K562 (cell line): ENCODE measurements at regions not wholly inside any gene's neighbourhood (a gene's known extent, or its start where the extent isn't known, plus 50 kb on each side); places are given as distances from the start of the nearest gene placed in this dataset.

Source experiments
- ATAC-seq: fragments of 200-7000 bp; cut with Tn5 transposase; 3 replicates; pipeline ENCODE4 v1.9.1; 2020; ENCODE audit warnings: moderate library complexity
- BruUV-seq: library from RNA; stranded (reverse); fragments of 400-500 nt; replicated peaks from 2 replicates; lab custom pipeline; 2021; lab: Mats Ljungman, UMichigan
- CTCF ChIA-PET: fragments of 300-600 bp; formaldehyde crosslinking; extraction: SDS; loops from one replicate; lab custom pipeline; 2021; ENCODE audit warnings: low intra/inter-chr PET ratio; lab: Yijun Ruan, JAX
- POLR2A ChIA-PET: fragments of 300-600, 350-650 bp; sonication (Branson Sonifier 250); formaldehyde crosslinking; extraction: SDS; loops from one replicate; lab custom pipeline; 2021; ENCODE audit warnings: antibody characterized with exemption, inconsistent platforms; lab: Yijun Ruan, JAX
- DNase-seq, 4 experiments: peaks; one replicate each; pipeline versions ENCODE4 v3.0.0 to v3.0.0-alpha.2; 2011 to 2018; ENCODE audit warnings: low spot score in 3 of 4, mixed read lengths in 3 of 4; ENCODE audit errors: extremely low read depth in 1 of 4
- FAIRE-seq: peaks from 2 replicates; lab custom pipeline; 2011; peaks lifted over from hg19 to GRCh38; lab: Jason Lieb, UNC
- H2AFZ ChIP-seq: 2 replicates; pipeline ENCODE4 v1.6.0; 2011; ENCODE audit warnings: low read depth, low read length, control low read depth, inconsistent platforms
- H3K27ac ChIP-seq: fragments of 200-600 bp; 3 replicates; pipeline ENCODE4 v1.8.0; 2011; ENCODE audit warnings: low read depth, mild to moderate bottlenecking, control low read depth, inconsistent platforms, low read length, moderate library complexity, mixed read lengths; ENCODE audit errors: extremely low read depth
- H3K27me3 ChIP-seq, 2 experiments: fragments of 300-600 bp in 1 of 2; 2 replicates in 1 of 2; 3 replicates in 1 of 2; pipeline versions ENCODE4 v1.6.0 to v1.8.0; 2011; ENCODE audit warnings: inconsistent platforms in 2 of 2, low read length in 2 of 2, mild to moderate bottlenecking in 1 of 2, mixed read lengths in 1 of 2, moderate library complexity in 1 of 2; ENCODE audit not compliant: control insufficient read depth in 2 of 2, insufficient read depth in 2 of 2
- H3K36me3 ChIP-seq: fragments of 300-600 bp; 3 replicates; pipeline ENCODE4 v1.8.0; 2011; ENCODE audit warnings: mild to moderate bottlenecking, low read length, inconsistent platforms; ENCODE audit not compliant: control insufficient read depth, insufficient read depth
- H3K4me1 ChIP-seq, 2 experiments: fragments of 200-600 bp in 1 of 2; replicated peaks in 1 of 2; 2 replicates in 1 of 2; 3 replicates in 1 of 2; pipeline versions ENCODE4 v1.5.1 to v1.8.0; 2011; ENCODE audit warnings: inconsistent platforms in 2 of 2, low read length in 2 of 2, mild to moderate bottlenecking in 1 of 2, mixed read lengths in 1 of 2, moderate library complexity in 1 of 2; ENCODE audit not compliant: control insufficient read depth in 2 of 2, insufficient read depth in 2 of 2
- H3K4me2 ChIP-seq: 2 replicates; pipeline ENCODE4 v1.6.1; 2011; ENCODE audit warnings: low read length, control low read depth, inconsistent platforms, mixed read lengths; ENCODE audit not compliant: insufficient read depth
- H3K4me3 ChIP-seq: fragments of 200-600 bp; sonication (generic), shearing (Covaris generic); 2 replicates; pipeline ENCODE4 v1.5.1; 2016; ENCODE audit warnings: control low read depth, inconsistent platforms
- H3K79me2 ChIP-seq: fragments of 200-600 bp; 3 replicates; pipeline ENCODE4 v1.8.0; 2011; ENCODE audit warnings: low read length, inconsistent platforms; ENCODE audit not compliant: control insufficient read depth, insufficient read depth
- H3K9ac ChIP-seq, 2 experiments: 2 replicates each; pipeline versions ENCODE4 v1.6.0 to v1.6.1; 2011; ENCODE audit warnings: low read depth in 2 of 2, low read length in 2 of 2, control low read depth in 1 of 2, inconsistent platforms in 1 of 2, mild to moderate bottlenecking in 1 of 2, mixed read lengths in 1 of 2; ENCODE audit not compliant: insufficient read depth in 1 of 2
- H3K9me1 ChIP-seq: one replicate; pipeline ENCODE4 v1.6.0; 2011; ENCODE audit warnings: inconsistent platforms, mild to moderate bottlenecking, low read length, moderate library complexity; ENCODE audit not compliant: control insufficient read depth, insufficient read depth
- H3K9me3 ChIP-seq: replicated peaks from 2 replicates; pipeline ENCODE4 v1.5.1; 2011; ENCODE audit warnings: low read depth, low read length, inconsistent platforms; ENCODE audit not compliant: control insufficient read depth, insufficient read depth
- H4K20me1 ChIP-seq: replicated peaks from 2 replicates; pipeline ENCODE4 v1.6.1; 2011; ENCODE audit warnings: low read length, inconsistent platforms, mixed read lengths; ENCODE audit not compliant: control insufficient read depth, insufficient read depth
- BMI1 ChIP-seq: fragments of 150-350 bp; IDR thresholded peaks from 2 replicates; pipeline ENCODE4 v1.6.1; 2014; ENCODE audit warnings: low read length
- ELF1 ChIP-seq: fragments of 200-800 bp; sonication (Bioruptor generic); IDR thresholded peaks from 2 replicates; pipeline ENCODE4 v1.6.1; 2016; ENCODE audit warnings: missing genetic modification characterization, missing compliant biosample characterization
- HIVEP1 ChIP-seq: fragments of 250-450 bp; sonication (Bioruptor Pico); IDR thresholded peaks from 2 replicates; pipeline ENCODE4 v1.4.0; 2020; ENCODE audit warnings: mild to moderate bottlenecking
- MCM3 ChIP-seq: fragments of 450-650 bp; IDR thresholded peaks from 2 replicates; pipeline ENCODE4 v1.6.1; 2016
- NFATC3 ChIP-seq: fragments of 450-650 bp; IDR thresholded peaks from 2 replicates; pipeline ENCODE4 v1.6.1; 2017; ENCODE audit warnings: mild to moderate bottlenecking
- NFIX ChIP-seq: fragments of 250-450 bp; sonication (Bioruptor Pico); IDR thresholded peaks from 2 replicates; pipeline ENCODE4 v1.4.0; 2020; ENCODE audit warnings: low read depth, mild to moderate bottlenecking, moderate library complexity
- PCBP2 ChIP-seq: fragments of 200-400 bp; formaldehyde crosslinking; IDR thresholded peaks from 2 replicates; pipeline ENCODE4 v1.6.1; 2018; ENCODE audit warnings: low read length, low read depth, mild to moderate bottlenecking, moderate library complexity; ENCODE audit not compliant: poor library complexity, severe bottlenecking
- PHF20 ChIP-seq: fragments of 450-650 bp; IDR thresholded peaks from 2 replicates; pipeline ENCODE4 v1.6.1; 2018; ENCODE audit not compliant: partially characterized antibody
- RHOXF2B ChIP-seq: fragments of 250-450 bp; sonication (Bioruptor Pico); conservative IDR thresholded peaks from 2 replicates; pipeline ENCODE4 v1.5.1; 2021
- SMAD4 ChIP-seq: fragments of 250-450 bp; sonication (Bioruptor Pico); conservative IDR thresholded peaks from 2 replicates; pipeline ENCODE4 v1.8.0; 2021; ENCODE audit warnings: inconsistent platforms, mild to moderate bottlenecking, moderate library complexity
- SREBF2 ChIP-seq: sonication (generic); formaldehyde crosslinking; IDR thresholded peaks from 2 replicates; pipeline ENCODE4 v1.4.0; 2020; ENCODE audit warnings: mild to moderate bottlenecking, missing genetic modification reagents
- ZNF12 ChIP-seq: sonication (generic); formaldehyde crosslinking; IDR thresholded peaks from 2 replicates; pipeline ENCODE4 v1.4.0; 2020; ENCODE audit warnings: mild to moderate bottlenecking, missing genetic modification reagents
- ZNF431 ChIP-seq: sonication (generic); formaldehyde crosslinking; IDR thresholded peaks from 2 replicates; pipeline ENCODE4 v1.8.0; 2022; ENCODE audit warnings: mild to moderate bottlenecking, missing genetic modification reagents
- ZNF507 ChIP-seq: conservative IDR thresholded peaks from 2 replicates; pipeline ENCODE4 v1.6.1; 2017; ENCODE audit warnings: missing genetic modification characterization, missing compliant biosample characterization
- WGBS: fragments of 100-300 bp; shearing (Covaris generic); methylation state at CpG from one replicate; pipeline ENCODE4 v1.1.6; 2016; ENCODE audit warnings: low coverage, mixed read lengths; ENCODE audit not compliant: insufficient coverage; ENCODE audit errors: missing lambda C conversion rate; 5-methylcytosine and 5-hydroxymethylcytosine counted together
- in situ Hi-C: fragments of 300-500 bp; cut with MboI; formaldehyde crosslinking; loops from 4 replicates; pipeline ENCODE4 v1.15.0; 2018; ENCODE audit warnings: inconsistent platforms, mixed read lengths
- intact Hi-C: fragments of 100-400 bp; cut with micrococcal nuclease; formaldehyde crosslinking; loops from 2 replicates; pipeline ENCODE4 v1.14.2; 2022
- TF ChIP-seq, protein P1 (sequence below): fragments of 250-450 bp; sonication (Bioruptor Pico); IDR thresholded peaks from 2 replicates; pipeline ENCODE4 v1.5.0; 2021
- TF ChIP-seq, protein P2 (sequence below): IDR thresholded peaks from 3 replicates; pipeline ENCODE4 v1.6.1; 2011; ENCODE audit warnings: borderline replicate concordance, mild to moderate bottlenecking, moderate library complexity; ENCODE audit not compliant: insufficient read length; ENCODE audit errors: extremely low read depth

DNA sequence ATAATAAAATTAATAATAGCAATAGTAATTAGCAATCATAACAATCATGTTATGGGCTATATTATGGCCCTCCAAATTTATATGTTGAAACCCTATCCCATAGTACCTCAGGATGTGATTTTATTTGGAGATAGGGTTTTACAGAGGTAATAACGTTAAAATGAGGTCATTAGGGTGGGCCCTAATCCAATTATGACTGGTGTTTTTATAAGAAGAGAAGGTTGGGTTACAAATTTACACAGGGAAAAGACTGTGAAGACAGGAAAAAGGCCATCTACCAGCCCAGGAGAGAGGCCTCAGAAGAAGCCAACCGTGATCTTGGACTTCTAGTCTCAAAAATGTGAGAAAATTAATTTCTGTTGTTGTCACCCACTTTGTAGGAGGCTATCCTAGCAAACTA is 353.1 kb downstream of the CHL1 start (continued):
- TF ChIP-seq ELF1 (tag) (no peak), SMAD4 (CRISPR knock-in tag) (no peak)

DNA sequence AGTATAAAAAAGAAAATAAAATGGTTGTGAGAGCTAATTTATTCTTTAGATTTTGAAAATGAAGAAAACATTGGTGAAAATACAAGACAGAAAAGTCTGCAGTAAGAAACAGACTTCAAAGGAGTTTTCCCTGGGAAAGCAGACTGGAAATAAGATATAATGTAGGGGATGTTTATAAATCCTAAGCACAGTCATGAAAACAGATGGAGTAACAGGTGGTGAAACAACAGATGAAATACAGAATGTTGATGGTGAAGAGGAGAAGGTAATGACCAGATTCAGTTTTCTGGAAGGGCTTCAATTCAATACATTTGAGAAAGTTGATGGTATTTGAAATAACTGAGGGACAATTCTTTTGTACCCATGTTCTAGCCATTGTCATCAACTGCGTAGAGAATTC is 353.9 kb downstream of the CHL1 start:
- ChIA-PET CTCF (no interaction called here), POLR2A (no interaction called here)
- in situ Hi-C loops = no loop called here
- no peak overlapping the region for H2AFZ ChIP-seq
- H3K9me1 ChIP-seq = no peaks in the 10 kb centered on the region
- no peak for DNase-seq
- no peaks in the 10 kb centered on the region for H3K36me3 ChIP-seq
- no peaks in the 10 kb centered on the region for H3K27me3 ChIP-seq
- BruUV-seq = no TSS peak
- no peak overlapping the region for H3K4me2 ChIP-seq
- intact Hi-C loops = no loop called here
- H3K79me2 ChIP-seq = no peaks in the 10 kb centered on the region
- no peak for FAIRE-seq
- no peak for ATAC-seq
- H3K27ac ChIP-seq = no peak overlapping the region
- H3K9ac ChIP-seq = no peak overlapping the region
- no peaks in the 10 kb centered on the region for H4K20me1 ChIP-seq
- no peak overlapping the region for H3K4me3 ChIP-seq
- H3K4me1 ChIP-seq = no peaks in the 10 kb centered on the region
- no peak for TF ChIP-seq BMI1
- no peak for TF ChIP-seq PCBP2
- TF ChIP-seq, protein P1, sequence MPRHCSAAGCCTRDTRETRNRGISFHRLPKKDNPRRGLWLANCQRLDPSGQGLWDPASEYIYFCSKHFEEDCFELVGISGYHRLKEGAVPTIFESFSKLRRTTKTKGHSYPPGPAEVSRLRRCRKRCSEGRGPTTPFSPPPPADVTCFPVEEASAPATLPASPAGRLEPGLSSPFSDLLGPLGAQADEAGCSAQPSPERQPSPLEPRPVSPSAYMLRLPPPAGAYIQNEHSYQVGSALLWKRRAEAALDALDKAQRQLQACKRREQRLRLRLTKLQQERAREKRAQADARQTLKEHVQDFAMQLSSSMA (CRISPR knock-in tag) = no peak
- no peak for TF ChIP-seq ZNF12 (CRISPR knock-in tag)
- no peak for TF ChIP-seq NFATC3
- TF ChIP-seq ZNF507 (tag) = no peak
- TF ChIP-seq HIVEP1 (CRISPR knock-in tag) = no peak
- no peak for TF ChIP-seq RHOXF2B (CRISPR knock-in tag)
- no peak for TF ChIP-seq SREBF2
- no peak for TF ChIP-seq MCM3
- no peak for TF ChIP-seq ZNF431 (CRISPR knock-in tag)
- no peak for TF ChIP-seq NFIX (CRISPR knock-in tag)
- TF ChIP-seq PHF20 = no peak
- TF ChIP-seq, protein P2, sequence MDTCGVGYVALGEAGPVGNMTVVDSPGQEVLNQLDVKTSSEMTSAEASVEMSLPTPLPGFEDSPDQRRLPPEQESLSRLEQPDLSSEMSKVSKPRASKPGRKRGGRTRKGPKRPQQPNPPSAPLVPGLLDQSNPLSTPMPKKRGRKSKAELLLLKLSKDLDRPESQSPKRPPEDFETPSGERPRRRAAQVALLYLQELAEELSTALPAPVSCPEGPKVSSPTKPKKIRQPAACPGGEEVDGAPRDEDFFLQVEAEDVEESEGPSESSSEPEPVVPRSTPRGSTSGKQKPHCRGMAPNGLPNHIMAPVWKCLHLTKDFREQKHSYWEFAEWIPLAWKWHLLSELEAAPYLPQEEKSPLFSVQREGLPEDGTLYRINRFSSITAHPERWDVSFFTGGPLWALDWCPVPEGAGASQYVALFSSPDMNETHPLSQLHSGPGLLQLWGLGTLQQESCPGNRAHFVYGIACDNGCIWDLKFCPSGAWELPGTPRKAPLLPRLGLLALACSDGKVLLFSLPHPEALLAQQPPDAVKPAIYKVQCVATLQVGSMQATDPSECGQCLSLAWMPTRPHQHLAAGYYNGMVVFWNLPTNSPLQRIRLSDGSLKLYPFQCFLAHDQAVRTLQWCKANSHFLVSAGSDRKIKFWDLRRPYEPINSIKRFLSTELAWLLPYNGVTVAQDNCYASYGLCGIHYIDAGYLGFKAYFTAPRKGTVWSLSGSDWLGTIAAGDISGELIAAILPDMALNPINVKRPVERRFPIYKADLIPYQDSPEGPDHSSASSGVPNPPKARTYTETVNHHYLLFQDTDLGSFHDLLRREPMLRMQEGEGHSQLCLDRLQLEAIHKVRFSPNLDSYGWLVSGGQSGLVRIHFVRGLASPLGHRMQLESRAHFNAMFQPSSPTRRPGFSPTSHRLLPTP = no peak
- no peaks in the 10 kb centered on the region; the same call in 1 of the 2 replicates for H3K9me3 ChIP-seq
- WGBS = 0% methylated on average over 1 of the region's 1 CpG
